Trophoblast cell (in vitro differentiated cells and primary cell): ENCODE measurements at regions not wholly inside any gene's neighbourhood (a gene's known extent, or its start where the extent isn't known, plus 50 kb on each side); places are given as distances from the start of the nearest gene placed in this dataset.
A peak's percentile ranks its signal among the peaks of the same experiment; 100 is the strongest.
"Not testable (repeated sequence)": the region's sequence is repeated elsewhere in the genome, so short reads cannot be mapped to it uniquely, and the experiment has no call there.

ENCODE experiments used
- DNase-seq, 2 donors: peaks; one replicate each; pipeline ENCODE4 v3.0.0-alpha.2; 2016
- H2AFZ ChIP-seq: 2 replicates; pipeline ENCODE4 v1.6.1; 2013; ENCODE audit warnings: low read length, moderate library complexity, mild to moderate bottlenecking; ENCODE audit not compliant: insufficient read depth, poor library complexity
- H2AK5ac ChIP-seq: 2 replicates; pipeline ENCODE4 v1.6.1; 2013; ENCODE audit warnings: mild to moderate bottlenecking, low read length
- H2BK120ac ChIP-seq: 2 replicates; pipeline ENCODE4 v1.6.1; 2013; ENCODE audit warnings: low read length, mild to moderate bottlenecking, moderate library complexity; ENCODE audit not compliant: insufficient read depth, poor library complexity
- H2BK12ac ChIP-seq: 2 replicates; pipeline ENCODE4 v1.6.1; 2013; ENCODE audit warnings: mild to moderate bottlenecking, low read length, moderate library complexity
- H2BK5ac ChIP-seq: 2 replicates; pipeline ENCODE4 v1.6.1; 2013; ENCODE audit warnings: low read length, low read depth, moderate library complexity, mild to moderate bottlenecking; ENCODE audit not compliant: poor library complexity
- H3K14ac ChIP-seq: 2 replicates; pipeline ENCODE4 v1.6.1; 2013; ENCODE audit warnings: mild to moderate bottlenecking, low read length
- H3K18ac ChIP-seq: 2 replicates; pipeline ENCODE4 v1.6.1; 2013; ENCODE audit warnings: mild to moderate bottlenecking, low read length
- H3K23ac ChIP-seq: 2 replicates; pipeline ENCODE4 v1.6.1; 2013; ENCODE audit warnings: low read length
- H3K27ac ChIP-seq: 2 replicates; pipeline ENCODE4 v1.5.1; 2013; ENCODE audit warnings: low read depth, mild to moderate bottlenecking, inconsistent platforms, low read length, moderate library complexity
- H3K27me3 ChIP-seq: 2 replicates; pipeline ENCODE4 v1.6.1; 2013; ENCODE audit warnings: inconsistent platforms, mild to moderate bottlenecking, low read length, moderate library complexity; ENCODE audit not compliant: insufficient read depth
- H3K36me3 ChIP-seq, 2 experiments: 1 replicate in 1 of 2; 2 replicates in 1 of 2; pipeline ENCODE4 v1.6.1; 2013; ENCODE audit warnings: low read length in 2 of 2, mild to moderate bottlenecking in 2 of 2, moderate library complexity in 1 of 2; ENCODE audit not compliant: insufficient read depth in 2 of 2, control insufficient read depth in 1 of 2
- H3K4ac ChIP-seq: 2 replicates; pipeline ENCODE4 v1.6.1; 2013; ENCODE audit warnings: low read depth, mild to moderate bottlenecking, low read length, moderate library complexity
- H3K4me1 ChIP-seq, 2 experiments: 1 replicate in 1 of 2; 2 replicates in 1 of 2; pipeline ENCODE4 v1.6.1; 2013; ENCODE audit warnings: low read length in 2 of 2, mild to moderate bottlenecking in 2 of 2, moderate library complexity in 1 of 2; ENCODE audit not compliant: insufficient read depth in 2 of 2, control insufficient read depth in 1 of 2
- H3K4me2 ChIP-seq: 2 replicates; pipeline ENCODE4 v1.6.1; 2013; ENCODE audit warnings: inconsistent platforms, mild to moderate bottlenecking, low read length, moderate library complexity
- H3K4me3 ChIP-seq: 2 replicates; pipeline ENCODE4 v1.5.1; 2013; ENCODE audit warnings: mild to moderate bottlenecking, low read depth, low read length, inconsistent platforms
- H3K79me1 ChIP-seq: one replicate; pipeline ENCODE4 v1.6.1; 2013; ENCODE audit warnings: low read length
- H3K79me2 ChIP-seq: 2 replicates; pipeline ENCODE4 v1.6.1; 2013; ENCODE audit warnings: low read length, mild to moderate bottlenecking; ENCODE audit not compliant: control insufficient read depth, insufficient read depth, poor library complexity
- H3K9ac ChIP-seq: 2 replicates; pipeline ENCODE4 v1.6.1; 2013; ENCODE audit warnings: mild to moderate bottlenecking, low read length
- H3K9me3 ChIP-seq: 2 replicates; pipeline ENCODE4 v1.6.1; 2013; ENCODE audit warnings: low read depth, mild to moderate bottlenecking, control low read depth, inconsistent platforms, low read length; ENCODE audit not compliant: insufficient read depth
- H4K12ac ChIP-seq: 2 replicates; pipeline ENCODE4 v1.6.1; 2013; ENCODE audit warnings: low read depth, mild to moderate bottlenecking, low read length, moderate library complexity
- H4K8ac ChIP-seq: 2 replicates; pipeline ENCODE4 v1.6.1; 2013; ENCODE audit warnings: low read depth, mild to moderate bottlenecking, low read length, moderate library complexity
- H4K91ac ChIP-seq: one replicate; pipeline ENCODE4 v1.6.1; 2013; ENCODE audit warnings: low read depth, mild to moderate bottlenecking, low read length, moderate library complexity
- WGBS: extraction: QIAGEN DNeasy Blood & Tissue Kit; methylation state at CpG from one replicate; pipeline ENCODE4 v1.1.7; 2013; ENCODE audit warnings: missing lambda C conversion rate; ENCODE audit not compliant: insufficient read length, insufficient coverage; ENCODE audit errors: extremely low coverage; 5-methylcytosine and 5-hydroxymethylcytosine counted together

- H3K4me3 ChIP-seq, H3K18ac ChIP-seq, H3K27ac ChIP-seq, H4K91ac ChIP-seq, H2AK5ac ChIP-seq, H2BK120ac ChIP-seq, DNase-seq, H4K12ac ChIP-seq, H4K8ac ChIP-seq, H3K36me3 ChIP-seq, H3K9me3 ChIP-seq, H2BK12ac ChIP-seq, H2BK5ac ChIP-seq, H3K4me2 ChIP-seq, H3K4me1 ChIP-seq, H3K9ac ChIP-seq, H3K4ac ChIP-seq, H3K14ac ChIP-seq, H3K27me3 ChIP-seq, H2AFZ ChIP-seq, H3K79me1 ChIP-seq, H3K23ac ChIP-seq, H3K79me2 ChIP-seq: not testable (repeated sequence)
- no CpG with 5 or more reads among the region's 1 CpG for WGBS
Observed at GRCh38 chr2:88978446-88978845, 287.0 kb downstream of the RPIA start.

GRCh38 chr2:88984079-88984478 lies 292.6 kb downstream of the RPIA start:
- not testable (repeated sequence) for H3K27ac ChIP-seq, H4K91ac ChIP-seq, H3K79me2 ChIP-seq

GRCh38 chr2:88986721-88987330 lies 295.4 kb downstream of the RPIA start:
- not testable (repeated sequence) for H2BK120ac ChIP-seq, H4K12ac ChIP-seq, H4K8ac ChIP-seq, H3K4me3 ChIP-seq, H3K9me3 ChIP-seq, H3K79me2 ChIP-seq, H3K4me2 ChIP-seq, H3K9ac ChIP-seq, H3K27ac ChIP-seq, H3K4ac ChIP-seq, H3K23ac ChIP-seq, H3K14ac ChIP-seq, H2BK5ac ChIP-seq, H2BK12ac ChIP-seq, H3K4me1 ChIP-seq, H3K79me1 ChIP-seq, H2AFZ ChIP-seq, H4K91ac ChIP-seq, H3K18ac ChIP-seq, H3K36me3 ChIP-seq, H2AK5ac ChIP-seq, H3K27me3 ChIP-seq
- DNase-seq, result peak; percentile 30 to 48
- no CpG with 5 or more reads among the region's 4 CpGs for WGBS

More at GRCh38 chr2:88984079-88984478, 292.6 kb downstream of the RPIA start:
- H3K9me3 ChIP-seq, H2BK5ac ChIP-seq, H3K23ac ChIP-seq, H3K4ac ChIP-seq, H3K18ac ChIP-seq, H3K4me2 ChIP-seq, H3K36me3 ChIP-seq, H3K4me1 ChIP-seq, H3K9ac ChIP-seq, H2BK120ac ChIP-seq, H2AFZ ChIP-seq, H3K27me3 ChIP-seq, H4K12ac ChIP-seq, H4K8ac ChIP-seq, H3K79me1 ChIP-seq, H3K14ac ChIP-seq, DNase-seq, H2BK12ac ChIP-seq, H2AK5ac ChIP-seq, H3K4me3 ChIP-seq: not testable (repeated sequence)
- no CpG with 5 or more reads among the region's 2 CpGs for whole genome bisulfite sequencing

- not testable (repeated sequence) for H2BK120ac ChIP-seq, H3K14ac ChIP-seq, H3K79me2 ChIP-seq, H2AK5ac ChIP-seq, H3K36me3 ChIP-seq, H3K4me1 ChIP-seq, H3K9ac ChIP-seq, H3K4me3 ChIP-seq, H2BK5ac ChIP-seq, H3K4ac ChIP-seq, H3K18ac ChIP-seq, H3K23ac ChIP-seq, DNase-seq, H3K9me3 ChIP-seq, H3K27ac ChIP-seq, H4K12ac ChIP-seq, H3K27me3 ChIP-seq, H4K8ac ChIP-seq, H3K79me1 ChIP-seq, H4K91ac ChIP-seq, H3K4me2 ChIP-seq, H2AFZ ChIP-seq, H2BK12ac ChIP-seq
Observed at GRCh38 chr2:88988617-88989016, 297.1 kb downstream of the RPIA start.
